Tibial nerve (tissue), 4 donors: ENCODE measurements at regions not wholly inside any gene's neighbourhood (a gene's known extent, or its start where the extent isn't known, plus 50 kb on each side); places are given as distances from the start of the nearest gene placed in this dataset.
"Not testable (repeated sequence)": the region's sequence is repeated elsewhere in the genome, so short reads cannot be mapped to it uniquely, and the experiment has no call there.

Experiments used
- CTCF ChIP-seq, 5 experiments: fragments of 200-600 bp in 3 of 5; fragments of 450-650 bp in 2 of 5; sonication (generic) in 3 of 5; IDR thresholded peaks; one replicate each; pipeline ENCODE4 v1.5.1; 2016 to 2019; ENCODE audit warnings: antibody characterized with exemption in 5 of 5, mild to moderate bottlenecking in 3 of 5, moderate library complexity in 2 of 5
- EP300 ChIP-seq, 2 donors: sonication (generic); formaldehyde crosslinking; IDR thresholded peaks; one replicate each; pipeline ENCODE4 v1.6.1; 2017; ENCODE audit warnings: antibody characterized with exemption in 2 of 2, mild to moderate bottlenecking in 1 of 2

GRCh38 chr14:106369456-106369855 is 843.1 kb downstream of the TMEM121 start:
- TF ChIP-seq CTCF, EP300 (IDR thresholded peaks at IDR 0.05): not testable (repeated sequence)
